ENCODE measurements at regions not wholly inside any gene's neighbourhood (a gene's known extent, or its start where the extent isn't known, plus 50 kb on each side); places are given as distances from the start of the nearest gene placed in this dataset.

DNA sequence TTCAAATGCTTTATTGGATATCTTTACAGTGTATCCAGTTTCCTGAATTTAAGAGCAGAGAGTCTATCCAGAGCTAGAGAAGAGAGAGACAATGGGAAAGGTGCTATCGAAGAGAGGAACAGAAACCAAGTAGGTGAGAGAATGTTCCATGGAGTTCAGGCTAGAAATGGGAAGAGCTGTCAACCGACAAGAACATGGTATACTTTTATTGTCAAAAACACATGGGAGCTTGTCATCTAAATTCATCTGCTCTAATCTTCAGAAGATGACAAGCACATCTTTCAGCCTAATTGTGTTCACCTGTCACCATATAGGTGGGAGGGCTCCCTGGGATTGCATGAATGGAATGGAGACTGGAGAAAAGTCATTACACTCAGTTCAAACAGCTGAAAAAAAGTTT is 690.4 kb upstream of the LRATD1 start (continued):
- TF ChIP-seq, protein P1, sequence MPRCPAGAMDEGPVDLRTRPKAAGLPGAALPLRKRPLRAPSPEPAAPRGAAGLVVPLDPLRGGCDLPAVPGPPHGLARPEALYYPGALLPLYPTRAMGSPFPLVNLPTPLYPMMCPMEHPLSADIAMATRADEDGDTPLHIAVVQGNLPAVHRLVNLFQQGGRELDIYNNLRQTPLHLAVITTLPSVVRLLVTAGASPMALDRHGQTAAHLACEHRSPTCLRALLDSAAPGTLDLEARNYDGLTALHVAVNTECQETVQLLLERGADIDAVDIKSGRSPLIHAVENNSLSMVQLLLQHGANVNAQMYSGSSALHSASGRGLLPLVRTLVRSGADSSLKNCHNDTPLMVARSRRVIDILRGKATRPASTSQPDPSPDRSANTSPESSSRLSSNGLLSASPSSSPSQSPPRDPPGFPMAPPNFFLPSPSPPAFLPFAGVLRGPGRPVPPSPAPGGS (IDR thresholded peaks at IDR 0.05; ENCODE audit: borderline replicate concordance, insufficient read depth, low read depth, low read length, poor library complexity, severe bottlenecking): no peak
- TF ChIP-seq TARDBP (IDR thresholded peaks at IDR 0.05; ENCODE audit: borderline replicate concordance) (no peak), MEF2A (IDR thresholded peaks at IDR 0.05; ENCODE audit: insufficient read depth, low read depth, low read length) (no peak), STAT3 (IDR thresholded peaks at IDR 0.05; ENCODE audit: low read depth, low read length) (no peak), CHD2 (IDR thresholded peaks at IDR 0.05; ENCODE audit: borderline replicate concordance, low read depth, low read length) (no peak), NRF1 (conservative IDR thresholded peaks at IDR 0.05; ENCODE audit: low read depth, low read length) (no peak), BHLHE40 (IDR thresholded peaks at IDR 0.05; ENCODE audit: borderline replicate concordance in 1 of 2, low read depth in 2 of 2, low read length in 1 of 2) (no peak)
- TF ChIP-seq, protein P2, sequence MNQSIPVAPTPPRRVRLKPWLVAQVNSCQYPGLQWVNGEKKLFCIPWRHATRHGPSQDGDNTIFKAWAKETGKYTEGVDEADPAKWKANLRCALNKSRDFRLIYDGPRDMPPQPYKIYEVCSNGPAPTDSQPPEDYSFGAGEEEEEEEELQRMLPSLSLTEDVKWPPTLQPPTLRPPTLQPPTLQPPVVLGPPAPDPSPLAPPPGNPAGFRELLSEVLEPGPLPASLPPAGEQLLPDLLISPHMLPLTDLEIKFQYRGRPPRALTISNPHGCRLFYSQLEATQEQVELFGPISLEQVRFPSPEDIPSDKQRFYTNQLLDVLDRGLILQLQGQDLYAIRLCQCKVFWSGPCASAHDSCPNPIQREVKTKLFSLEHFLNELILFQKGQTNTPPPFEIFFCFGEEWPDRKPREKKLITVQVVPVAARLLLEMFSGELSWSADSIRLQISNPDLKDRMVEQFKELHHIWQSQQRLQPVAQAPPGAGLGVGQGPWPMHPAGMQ (IDR thresholded peaks at IDR 0.05; ENCODE audit: borderline replicate concordance): no peak

DNA sequence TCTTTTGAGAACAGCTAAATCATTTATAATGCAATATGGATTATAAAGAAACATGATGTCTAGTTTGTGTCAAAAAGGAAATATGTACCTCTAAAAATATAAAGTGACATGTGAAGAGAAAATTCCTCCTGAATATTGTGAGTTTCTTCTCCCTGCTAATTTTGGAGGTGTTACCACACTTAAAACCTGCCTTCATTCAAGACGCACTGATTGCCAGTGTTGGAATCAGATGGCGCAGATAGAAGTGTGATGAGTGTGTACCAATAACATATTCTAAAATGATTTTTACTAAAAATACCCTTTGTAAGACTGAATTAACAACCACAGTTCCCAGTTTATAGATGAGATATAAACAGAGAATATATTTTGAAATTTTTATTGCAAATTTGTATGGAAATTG is 681.8 kb upstream of the LRATD1 start:
- no peak for FAIRE-seq
- 54% methylated on average over 2 of the region's 2 CpGs for WGBS (ENCODE audit: insufficient coverage, insufficient replicate concordance, low lambda C conversion rate, missing lambda C conversion rate)
- POLR2A ChIA-PET: no interaction called here
- no peak overlapping the region for H3K4me3 ChIP-seq
- H3K4me1 ChIP-seq (ENCODE audit: control insufficient read depth, insufficient read depth, low read length): no peaks in the 10 kb centered on the region
- H2AFZ ChIP-seq (ENCODE audit: control insufficient read depth, low read depth, low read length): no peak overlapping the region
- no peak overlapping the region for H3K4me2 ChIP-seq (ENCODE audit: control insufficient read depth, insufficient read depth)
- H4K20me1 ChIP-seq (ENCODE audit: control insufficient read depth, insufficient read depth): no peaks in the 10 kb centered on the region
- H3K79me2 ChIP-seq (ENCODE audit: control insufficient read depth, insufficient read depth, low read length): no peaks in the 10 kb centered on the region
- in situ Hi-C loops (cut with MboI) (no loop called here), intact Hi-C loops (cut with micrococcal nuclease; ENCODE audit: unreplicated experiment) (no loop called here)
- BruUV-seq (replicated peaks): no TSS peak
- H3K36me3 ChIP-seq (ENCODE audit: control insufficient read depth in 2 of 2, insufficient read depth in 2 of 2, low read length in 1 of 2): no peaks in the 10 kb centered on the region
- CTCF ChIA-PET: interaction anchor here (0.8 kb wide), 1 partner anchor 9 kb away, joined by 4 read pairs; no protein-coding TSS in a partner anchor
- H3K27me3 ChIP-seq (replicated peaks in 1 of 2; ENCODE audit: control insufficient read depth in 2 of 2, insufficient read depth in 2 of 2, low read length in 1 of 2): no peaks in the 10 kb centered on the region
- H3K27ac ChIP-seq (ENCODE audit: control insufficient read depth, insufficient read depth): no peak overlapping the region
- RAD21 ChIA-PET (ENCODE audit: unreplicated experiment): no interaction called here
- no peak for DNase-seq (ENCODE audit: low read depth, low spot score)
- no peak for ATAC-seq
- H3K9me3 ChIP-seq (replicated peaks; ENCODE audit: control insufficient read depth, insufficient read depth, low read length): no peaks in the 10 kb centered on the region
- TF ChIP-seq SMAD5 (IDR thresholded peaks at IDR 0.05; ENCODE audit: low read depth) (no peak), POLR2AphosphoS2 (IDR thresholded peaks at IDR 0.05; ENCODE audit: low read depth, low read length) (no peak)
- SMC1A ChIA-PET (ENCODE audit: uncharacterized antibody, unreplicated experiment): no interaction called here
- H3K9ac ChIP-seq (ENCODE audit: control insufficient read depth, insufficient read depth, low read length): no peak overlapping the region
